Astrocyte of the hippocampus (primary cell): ENCODE measurements at regions not wholly inside any gene's neighbourhood (a gene's known extent, or its start where the extent isn't known, plus 50 kb on each side); places are given as distances from the start of the nearest gene placed in this dataset.
"Not testable (repeated sequence)": the region's sequence is repeated elsewhere in the genome, so short reads cannot be mapped to it uniquely, and the experiment has no call there.

Source experiments
- DNase-seq: peaks from one replicate; pipeline ENCODE4 v3.0.0; 2011; ENCODE audit warnings: low read depth, low spot score

- no peak for DNase-seq
Measured at GRCh38 chr13:81318231-81319019, 977.5 kb upstream of the SPRY2 start.

GRCh38 chr13:81314461-81314860 lies 973.5 kb upstream of the SPRY2 start:
- no peak for DNase-seq

GRCh38 chr13:81305928-81306327 lies 965.0 kb upstream of the SPRY2 start:
- no peak for DNase-seq

- DNase-seq: no peak
Measured at GRCh38 chr13:81304121-81304659, 963.3 kb upstream of the SPRY2 start.

- no peak for DNase-seq
Measured at GRCh38 chr13:81302677-81303076, 961.8 kb upstream of the SPRY2 start.

- DNase-seq: no peak
Measured at GRCh38 chr13:81302125-81302524, 961.2 kb upstream of the SPRY2 start.

- DNase-seq: no peak
Measured at GRCh38 chr13:81295177-81295576, 954.3 kb upstream of the SPRY2 start.

- no peak for DNase-seq
Measured at GRCh38 chr13:81293594-81294164, 952.8 kb upstream of the SPRY2 start.

- no peak for DNase-seq
Measured at GRCh38 chr13:81283561-81283960, 942.6 kb upstream of the SPRY2 start.

- DNase-seq: no peak
Measured at GRCh38 chr13:81283062-81283461, 942.1 kb upstream of the SPRY2 start.

GRCh38 chr13:81275666-81276258 lies 934.8 kb upstream of the SPRY2 start:
- no peak for DNase-seq

GRCh38 chr13:81247711-81248110 lies 906.8 kb upstream of the SPRY2 start:
- DNase-seq: no peak

- DNase-seq: no peak
Measured at GRCh38 chr13:81246556-81246955, 905.6 kb upstream of the SPRY2 start.

- no peak for DNase-seq
Measured at GRCh38 chr13:81244011-81244410, 903.1 kb upstream of the SPRY2 start.

GRCh38 chr13:81230386-81230785 lies 889.5 kb upstream of the SPRY2 start:
- DNase-seq: no peak

- not testable (repeated sequence) for DNase-seq
Measured at GRCh38 chr13:81226830-81227229, 885.9 kb upstream of the SPRY2 start.

GRCh38 chr13:81224209-81224833 lies 883.4 kb upstream of the SPRY2 start:
- DNase-seq: no peak

GRCh38 chr13:81223778-81224177 lies 882.9 kb upstream of the SPRY2 start:
- DNase-seq: no peak

GRCh38 chr13:81211713-81212112 lies 870.8 kb upstream of the SPRY2 start:
- DNase-seq: no peak

GRCh38 chr13:81207636-81208035 lies 866.7 kb upstream of the SPRY2 start:
- no peak for DNase-seq

GRCh38 chr13:81207231-81207630 lies 866.3 kb upstream of the SPRY2 start:
- DNase-seq: no peak

- DNase-seq: no peak
Measured at GRCh38 chr13:81203783-81204182, 862.9 kb upstream of the SPRY2 start.
